ENCODE measurements at regions not wholly inside any gene's neighbourhood (a gene's known extent, or its start where the extent isn't known, plus 50 kb on each side); places are given as distances from the start of the nearest gene placed in this dataset.

GRCh38 chr4:151859641-151860040, 98.8 kb upstream of the GATB start:
- no peak for TF ChIP-seq TAF1 (IDR thresholded peaks at IDR 0.05; ENCODE audit: low read depth)

GRCh38 chr4:151858356-151858755, 97.5 kb upstream of the GATB start:
- TF ChIP-seq CREB1 (IDR thresholded peaks at IDR 0.05; ENCODE audit: low read depth) = no peak
- TF ChIP-seq REST (IDR thresholded peaks at IDR 0.05; ENCODE audit: low read depth) = no peak
- TF ChIP-seq TAF1 (IDR thresholded peaks at IDR 0.05; ENCODE audit: low read depth) = no peak
- TF ChIP-seq MAX (IDR thresholded peaks at IDR 0.05) = no peak
- TF ChIP-seq NFIC (IDR thresholded peaks at IDR 0.05) = no peak
- TF ChIP-seq TCF12 (IDR thresholded peaks at IDR 0.05; ENCODE audit: low read depth) = no peak

- no peak for TF ChIP-seq FOXM1 (IDR thresholded peaks at IDR 0.05; ENCODE audit: borderline replicate concordance, low read depth)
- no peak for TF ChIP-seq EGR1 (IDR thresholded peaks at IDR 0.05)
- TF ChIP-seq TAF1 (IDR thresholded peaks at IDR 0.05; ENCODE audit: low read depth) = no peak
- no peak for TF ChIP-seq TCF12 (IDR thresholded peaks at IDR 0.05; ENCODE audit: low read depth)
- no peak for TF ChIP-seq CREB1 (IDR thresholded peaks at IDR 0.05; ENCODE audit: low read depth)
- no peak for TF ChIP-seq TEAD4 (IDR thresholded peaks at IDR 0.05)
- TF ChIP-seq REST (IDR thresholded peaks at IDR 0.05; ENCODE audit: low read depth) = no peak
- TF ChIP-seq USF1 (IDR thresholded peaks at IDR 0.05) = no peak
- TF ChIP-seq RAD21 (IDR thresholded peaks at IDR 0.05; ENCODE audit: low read depth) = no peak
- no peak for TF ChIP-seq MAX (IDR thresholded peaks at IDR 0.05)
- TF ChIP-seq NFIC (IDR thresholded peaks at IDR 0.05) = no peak
Measured at GRCh38 chr4:151857368-151857767, 96.6 kb upstream of the GATB start.

GRCh38 chr4:151855747-151856146, 94.9 kb upstream of the GATB start:
- no peak for TF ChIP-seq TEAD4 (IDR thresholded peaks at IDR 0.05)
- no peak for TF ChIP-seq FOXM1 (IDR thresholded peaks at IDR 0.05; ENCODE audit: borderline replicate concordance, low read depth)
- TF ChIP-seq REST (IDR thresholded peaks at IDR 0.05; ENCODE audit: low read depth) = no peak

GRCh38 chr4:151854731-151855130, 93.9 kb upstream of the GATB start:
- TF ChIP-seq ZBTB7A (IDR thresholded peaks at IDR 0.05; ENCODE audit: low read depth) = no peak
- no peak for TF ChIP-seq RAD21 (IDR thresholded peaks at IDR 0.05; ENCODE audit: low read depth)
- TF ChIP-seq TEAD4 (IDR thresholded peaks at IDR 0.05) = no peak
- TF ChIP-seq CEBPB (IDR thresholded peaks at IDR 0.05) = no peak
- no peak for TF ChIP-seq EP300 (IDR thresholded peaks at IDR 0.05; ENCODE audit: borderline replicate concordance)
- no peak for TF ChIP-seq MAX (IDR thresholded peaks at IDR 0.05)
- no peak for TF ChIP-seq FOXM1 (IDR thresholded peaks at IDR 0.05; ENCODE audit: borderline replicate concordance, low read depth)
- no peak for TF ChIP-seq REST (IDR thresholded peaks at IDR 0.05; ENCODE audit: low read depth)
- no peak for TF ChIP-seq EGR1 (IDR thresholded peaks at IDR 0.05)
- TF ChIP-seq USF1 (IDR thresholded peaks at IDR 0.05) = no peak
- no peak for TF ChIP-seq NFIC (IDR thresholded peaks at IDR 0.05)
